ENCODE measurements at regions not wholly inside any gene's neighbourhood (a gene's known extent, or its start where the extent isn't known, plus 50 kb on each side); places are given as distances from the start of the nearest gene placed in this dataset.

DNA sequence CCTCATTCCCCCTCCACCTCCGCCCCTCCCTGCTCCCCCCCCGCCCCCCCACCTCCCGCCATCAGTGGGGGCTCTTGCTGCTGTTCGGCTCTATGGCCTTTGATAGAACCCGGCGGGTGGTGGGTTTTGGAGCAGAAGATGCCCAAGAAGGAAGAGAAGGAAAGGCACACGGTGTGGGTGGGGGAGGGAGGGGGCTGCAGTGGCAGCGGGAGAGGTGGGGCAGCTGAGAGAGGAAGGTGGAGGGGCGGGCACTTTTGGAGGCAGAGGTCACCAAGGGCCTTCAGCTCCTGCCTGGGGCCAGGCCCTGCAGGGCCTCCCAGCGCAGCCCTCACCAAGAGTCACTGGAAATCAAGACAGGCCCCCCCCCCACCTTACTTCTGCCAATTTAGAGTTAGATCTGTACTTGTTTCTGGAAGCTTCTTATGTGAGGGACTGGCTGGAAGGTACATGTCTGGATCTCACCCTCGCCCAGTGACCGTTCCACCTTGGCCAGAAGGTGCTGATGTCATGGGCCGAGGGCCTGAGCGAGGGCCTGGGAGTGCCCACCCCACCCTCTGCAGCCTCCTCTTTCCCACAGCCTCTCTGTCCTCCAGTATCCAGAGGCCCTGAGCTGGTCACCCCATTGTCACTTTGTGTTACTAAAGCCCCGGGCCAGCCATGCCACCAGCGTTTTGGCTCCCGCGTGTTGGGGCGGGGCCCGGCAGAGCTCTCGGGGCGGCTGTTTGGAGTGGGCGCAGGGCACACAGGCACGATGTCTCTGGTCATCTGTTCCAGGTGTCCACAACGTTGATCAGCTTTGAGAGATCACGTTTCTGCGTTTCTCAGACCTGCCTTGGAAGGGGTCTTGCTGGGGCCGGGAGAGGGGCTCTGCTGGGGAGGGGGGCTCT lies 153.9 kb downstream of the KIF26A start:
- DNase-seq: no peak

DNA sequence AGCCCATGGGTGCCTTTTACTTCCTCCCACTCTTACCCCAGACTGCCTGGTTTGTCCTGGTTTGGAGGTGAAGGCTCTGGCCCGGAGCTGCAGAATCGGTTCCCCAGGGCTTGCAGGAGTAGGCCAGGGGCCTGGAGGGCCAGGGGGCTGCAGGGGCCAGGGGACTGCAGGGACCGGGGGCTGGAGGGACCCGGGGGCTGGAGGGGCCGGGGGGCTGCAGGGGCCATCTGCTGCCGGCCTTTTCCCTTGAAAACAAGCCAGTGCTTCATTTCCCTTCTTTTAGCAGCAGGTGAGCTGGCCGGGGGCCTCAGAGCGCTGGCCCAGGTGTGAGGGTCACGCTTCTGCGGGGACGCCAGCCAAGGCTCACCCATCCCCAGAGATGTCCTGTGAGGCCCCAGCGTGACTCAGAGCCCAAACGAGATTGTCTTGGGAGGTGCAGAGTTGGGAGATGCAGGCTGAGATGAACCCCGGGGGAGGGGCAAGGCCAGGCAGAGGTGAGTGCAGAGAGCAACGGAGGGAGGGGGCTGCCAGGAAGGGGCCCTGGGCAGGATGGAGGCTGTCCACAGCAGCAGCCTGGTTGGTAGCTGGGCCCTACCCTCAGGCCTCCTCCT lies 154.9 kb downstream of the KIF26A start:
- DNase-seq: no peak

DNA sequence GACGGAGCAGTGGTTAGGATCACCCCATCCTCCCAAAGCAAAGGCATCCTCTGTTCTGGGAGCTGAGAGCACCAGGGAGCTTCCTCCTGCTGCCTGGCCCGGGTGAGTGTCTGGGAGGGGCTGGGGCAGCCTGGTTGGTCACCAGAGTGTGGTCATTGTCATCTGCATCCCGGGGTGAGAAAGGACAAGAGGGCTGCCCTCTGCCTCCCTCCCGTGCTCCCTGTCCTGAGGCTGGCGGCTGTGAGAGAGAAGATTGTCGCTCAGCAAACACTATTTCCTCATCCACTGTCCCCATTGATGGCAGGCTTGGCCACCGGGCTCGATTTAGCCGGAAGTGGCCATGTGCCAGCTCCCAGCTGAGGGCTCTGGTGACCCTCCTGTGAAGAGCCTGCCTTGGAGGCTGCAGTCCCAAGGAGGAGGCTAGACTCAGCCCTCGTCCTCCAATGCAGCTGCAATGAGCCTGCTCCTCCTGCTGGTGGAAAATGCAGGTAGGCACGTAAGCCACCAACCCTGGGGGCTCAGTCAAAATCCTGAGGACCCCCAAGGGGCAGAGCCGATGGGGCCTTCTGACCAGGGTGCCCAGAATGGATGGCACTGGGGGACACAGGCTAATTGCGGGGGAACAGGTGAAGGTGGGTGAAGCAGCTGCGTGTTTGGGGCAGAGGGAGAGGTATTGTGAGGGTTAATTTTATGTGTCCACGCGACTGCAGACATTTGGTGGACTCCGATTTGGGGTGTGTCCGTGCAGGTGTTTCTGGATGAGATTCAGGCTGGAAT lies 155.7 kb downstream of the KIF26A start:
- no peak for DNase-seq

DNA sequence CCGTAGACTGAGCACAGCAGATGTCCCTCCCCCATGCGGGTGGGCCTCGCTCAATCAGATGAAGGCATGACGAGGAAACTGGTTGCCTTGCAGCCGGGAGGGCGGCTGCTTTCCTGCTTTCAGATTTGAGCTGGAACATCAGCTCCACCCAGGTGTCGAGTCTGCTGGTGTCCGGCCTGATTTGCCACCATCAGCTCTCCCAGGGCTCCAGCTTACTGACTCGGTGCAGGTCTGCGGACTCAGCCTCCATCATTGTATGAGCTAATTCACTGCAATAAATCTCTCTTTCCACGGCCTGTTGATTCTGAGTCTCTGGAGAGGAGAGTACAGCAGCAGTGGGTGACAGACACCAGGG lies 156.2 kb downstream of the KIF26A start:
- DNase-seq: no peak

DNA sequence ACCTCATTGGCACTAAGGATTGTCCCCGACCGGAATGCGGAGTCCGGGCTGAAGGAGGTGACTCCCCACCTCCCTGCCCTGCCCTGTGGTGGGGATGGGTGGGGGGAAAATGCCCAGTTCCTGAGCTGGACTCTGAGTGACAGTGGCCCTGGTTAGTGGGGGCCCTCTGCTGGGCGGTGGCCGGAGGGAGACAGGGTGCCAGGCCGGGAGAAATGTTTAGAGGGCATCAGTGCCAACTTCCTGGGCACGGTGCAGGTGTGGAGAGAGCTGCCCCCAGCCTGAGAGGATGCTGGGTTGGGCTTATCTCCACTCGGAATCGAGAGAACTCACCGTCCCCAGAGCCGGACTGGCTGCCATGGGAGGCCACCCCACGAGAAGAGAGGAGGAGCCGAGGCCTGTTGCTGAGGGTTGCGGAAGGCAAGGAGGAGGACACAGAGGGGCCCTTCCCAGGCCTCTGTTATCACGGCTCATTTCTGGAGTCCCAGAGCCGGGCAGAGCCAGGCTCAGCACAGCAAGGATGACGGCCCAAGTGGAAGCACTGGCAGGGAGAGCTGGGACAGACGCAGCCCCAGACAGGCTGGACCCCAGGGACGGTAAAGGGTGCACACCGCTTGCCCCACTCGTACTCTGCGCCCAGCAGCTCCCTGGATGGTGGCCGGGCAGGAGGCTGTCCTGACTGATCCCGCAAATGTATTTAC lies 156.7 kb downstream of the KIF26A start:
- no peak for DNase-seq

DNA sequence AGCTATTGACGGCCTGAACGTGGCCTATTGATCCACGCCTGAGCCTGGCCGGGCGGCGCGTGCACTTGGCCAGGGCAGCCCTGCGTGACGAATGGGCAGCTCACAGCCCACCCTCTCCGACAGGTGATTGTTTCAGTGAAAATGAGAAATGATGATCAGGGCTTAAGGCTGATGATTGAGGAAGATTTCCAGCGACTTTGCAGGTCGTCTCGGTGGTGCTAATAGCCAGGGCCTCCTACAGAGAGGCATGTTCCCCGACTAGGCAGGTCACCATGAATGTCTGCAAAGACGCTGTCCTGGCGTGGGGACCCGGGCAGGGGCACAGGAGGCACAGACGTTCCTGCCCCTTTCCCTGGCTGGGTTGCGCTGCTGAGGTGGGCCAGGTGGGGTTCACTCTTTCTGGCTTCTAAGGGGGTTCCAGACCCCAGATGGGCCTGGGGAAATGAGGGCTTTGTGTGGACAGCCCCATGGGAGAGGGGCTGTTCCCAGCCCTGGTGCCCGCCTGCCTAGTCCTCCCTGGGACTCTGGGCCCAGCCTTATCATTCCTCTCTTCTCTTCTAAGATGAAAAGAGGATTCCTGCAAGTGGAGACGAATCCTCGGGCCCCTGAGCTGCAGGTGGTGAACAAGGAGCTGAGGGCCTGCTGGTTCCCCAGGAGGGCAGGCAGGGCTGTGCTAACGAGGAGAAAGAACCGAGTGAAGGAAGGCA lies 157.4 kb downstream of the KIF26A start:
- DNase-seq: no peak

DNA sequence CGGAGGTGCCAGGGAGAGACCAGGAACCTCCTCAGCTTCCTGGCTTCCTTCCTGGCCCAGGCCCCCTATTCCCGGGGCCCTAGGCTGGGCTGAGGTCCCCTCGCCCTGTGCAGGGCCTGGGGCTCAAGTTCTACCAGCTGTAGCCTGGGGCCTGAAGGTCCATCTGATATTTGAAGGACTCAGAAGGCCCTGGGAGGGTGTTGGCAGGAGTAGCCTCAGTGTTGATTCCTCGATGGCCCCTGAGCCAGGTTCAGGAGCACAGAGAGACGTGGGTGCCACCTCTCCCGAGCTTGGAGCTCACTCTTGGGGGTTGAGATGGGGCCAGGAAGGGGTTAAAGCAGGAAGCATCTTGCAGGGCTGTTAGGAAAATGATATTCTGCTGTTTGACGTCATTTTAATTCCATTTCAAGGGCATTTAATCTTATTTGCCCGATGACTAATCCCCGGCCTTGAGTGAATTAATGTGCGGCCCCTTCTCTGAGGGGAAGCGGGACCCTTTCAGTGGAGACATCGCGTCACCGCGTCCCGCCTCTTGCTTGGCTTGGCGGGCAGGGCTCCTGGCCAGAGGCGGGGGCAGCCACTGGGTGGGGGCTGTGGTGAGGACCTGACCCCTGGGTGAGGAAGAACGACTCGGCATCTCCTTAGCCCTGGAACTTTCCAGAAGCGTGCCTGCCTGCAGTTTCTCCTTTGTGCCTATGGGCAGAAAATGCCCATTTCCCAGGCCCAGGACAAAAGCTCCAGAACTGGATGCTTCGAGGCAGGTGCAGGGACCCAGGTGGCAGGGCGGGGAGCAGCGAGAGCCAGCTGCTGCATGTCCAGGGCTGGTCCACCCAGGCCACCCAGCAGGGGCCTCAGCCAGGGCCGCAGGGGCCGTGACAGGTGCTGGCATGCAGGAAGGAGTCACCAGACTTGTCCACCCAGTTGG lies 158.3 kb downstream of the KIF26A start:
- DNase-seq: no peak

DNA sequence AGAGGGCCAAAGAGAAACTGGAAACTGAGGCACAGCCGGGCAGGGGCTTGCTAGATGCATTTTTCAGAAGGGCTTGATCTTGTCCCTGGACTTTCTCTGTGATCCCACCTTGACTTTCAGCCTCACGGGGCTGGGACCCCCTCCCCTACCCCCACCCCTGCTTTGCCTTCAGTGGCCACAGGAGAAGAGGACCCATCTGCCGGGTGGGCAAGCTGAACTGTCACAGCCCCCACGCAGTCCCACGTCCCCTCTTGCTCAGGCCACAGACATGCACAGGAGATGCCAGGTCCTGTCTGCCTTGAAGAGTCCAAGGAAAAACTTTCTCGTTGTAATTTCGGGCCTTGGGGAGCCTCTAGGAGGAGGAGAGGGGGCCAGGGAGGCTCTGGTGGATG lies 158.9 kb downstream of the KIF26A start:
- DNase-seq: no peak

DNA sequence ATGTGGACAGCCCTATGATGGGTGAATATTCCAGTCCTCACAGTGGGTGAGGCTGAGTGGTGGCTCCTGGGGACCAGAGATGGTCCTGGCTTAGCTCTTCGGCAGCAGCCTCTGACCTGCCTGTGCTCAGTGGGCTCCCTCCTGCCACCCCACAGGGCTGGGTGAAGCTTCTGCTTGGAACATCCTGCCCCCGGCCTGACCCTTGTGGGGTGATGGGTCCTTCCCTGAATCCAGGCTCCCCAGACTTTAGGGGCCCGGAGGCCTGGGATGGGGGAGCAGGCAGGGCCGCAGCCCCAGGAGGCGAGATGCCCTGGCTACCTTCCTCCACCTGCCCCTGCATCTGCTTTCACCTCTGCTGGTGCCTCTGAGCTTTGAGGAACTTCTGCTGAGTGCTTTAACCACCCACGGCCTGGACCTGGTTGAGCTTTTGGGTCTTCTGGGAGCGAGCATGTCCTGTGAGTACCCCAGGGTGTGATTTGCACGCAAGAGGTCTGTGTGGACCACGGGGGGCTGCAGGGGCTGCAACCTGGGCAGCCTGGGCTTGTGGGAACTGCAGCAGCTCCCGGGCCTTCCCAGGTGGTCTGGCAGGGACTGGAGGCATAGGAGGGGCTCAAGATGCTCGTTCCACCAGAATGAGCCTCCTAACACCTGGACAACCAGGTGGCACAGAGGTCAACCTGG lies 159.5 kb downstream of the KIF26A start:
- DNase-seq: no peak

DNA sequence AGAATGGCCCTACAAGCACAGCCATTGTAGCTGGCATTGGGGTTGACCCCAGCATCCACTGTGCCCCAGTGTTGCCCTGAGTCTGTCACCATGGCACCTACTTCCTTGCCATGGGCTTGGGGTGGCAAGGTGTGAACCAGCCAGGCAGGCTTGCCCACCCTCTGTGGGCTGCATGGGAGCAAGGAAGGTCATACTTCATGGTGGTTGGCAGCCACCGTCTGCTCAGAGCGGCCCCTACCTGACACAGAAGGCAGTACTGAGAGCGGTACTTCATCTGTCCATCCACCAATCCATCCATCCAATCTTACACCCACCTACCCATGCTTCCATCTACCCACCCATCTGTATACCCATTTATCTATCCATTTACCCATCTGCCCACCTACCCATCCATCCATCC lies 160.1 kb downstream of the KIF26A start:
- DNase-seq: no peak

DNA sequence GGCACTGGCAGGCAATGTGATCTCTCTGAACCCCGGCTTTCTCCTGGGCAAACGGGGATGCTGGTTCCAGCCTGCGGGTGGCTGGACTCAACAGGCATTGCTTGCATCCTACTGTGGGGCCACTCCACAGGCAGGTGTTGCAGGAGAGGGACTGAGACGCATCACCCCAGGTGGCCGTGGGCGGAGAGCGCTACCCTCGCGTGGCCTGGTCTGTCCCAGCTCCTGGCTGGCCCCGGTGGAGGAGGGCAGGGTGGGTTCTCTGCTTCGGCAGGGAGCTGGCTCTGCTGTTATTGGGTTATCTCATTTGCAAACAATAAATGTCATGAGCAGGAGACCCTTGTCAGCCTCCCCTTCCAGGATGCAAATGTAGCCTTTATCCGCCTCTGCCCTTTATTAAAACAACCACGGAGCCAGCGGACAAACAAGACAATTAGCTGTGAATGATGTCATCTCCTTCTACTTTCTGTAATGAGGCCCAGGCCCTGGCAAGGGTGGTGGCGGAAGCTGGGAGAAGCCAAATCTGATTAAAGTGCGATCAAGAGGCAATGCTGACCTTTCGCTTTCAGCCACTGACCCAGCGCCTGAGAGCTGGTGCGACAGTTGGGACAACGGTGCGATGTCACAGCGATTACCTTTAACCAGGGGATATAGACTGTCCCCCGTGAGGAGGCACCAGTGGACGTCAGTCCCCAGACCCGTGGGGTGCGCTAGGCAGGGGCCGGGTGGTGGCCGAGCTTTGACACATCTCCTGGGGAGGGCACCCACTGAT lies 161.8 kb downstream of the KIF26A start:
- DNase-seq: no peak

DNA sequence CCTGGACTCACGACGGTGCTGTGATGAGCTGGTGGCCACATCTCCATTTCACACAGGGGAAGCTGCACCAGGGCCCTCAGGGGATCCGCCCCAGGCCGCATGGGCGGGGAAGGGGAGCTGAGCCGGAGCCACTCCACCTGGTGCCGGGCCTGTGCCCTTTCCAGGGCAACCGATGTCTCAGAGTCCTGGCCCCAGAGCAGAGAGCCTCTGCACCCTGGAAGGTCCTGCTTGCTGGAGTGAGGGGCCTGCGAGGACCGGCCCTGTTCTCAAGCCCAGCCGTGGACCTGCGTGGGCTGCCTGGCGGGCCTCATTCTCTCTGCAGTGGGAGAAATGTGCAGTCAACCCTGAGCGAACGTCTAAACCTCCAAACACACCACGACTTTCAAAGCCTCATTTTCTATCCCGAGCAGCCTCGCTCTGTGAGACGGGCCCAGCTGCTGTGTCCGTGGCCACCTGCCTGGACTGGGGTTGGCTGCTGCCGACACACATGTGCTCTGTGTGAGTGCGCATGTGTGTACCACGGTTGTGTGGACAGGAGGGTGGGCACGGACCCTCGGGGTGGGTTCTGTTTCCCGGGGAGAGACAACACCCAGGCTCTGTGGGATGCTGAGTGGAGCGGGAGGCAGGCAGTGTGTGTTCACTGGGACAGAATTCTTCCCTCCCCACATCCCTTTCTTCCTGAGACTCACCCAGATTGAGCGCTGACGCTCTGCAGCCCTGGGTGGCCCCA lies 163.5 kb downstream of the KIF26A start:
- no peak for DNase-seq

DNA sequence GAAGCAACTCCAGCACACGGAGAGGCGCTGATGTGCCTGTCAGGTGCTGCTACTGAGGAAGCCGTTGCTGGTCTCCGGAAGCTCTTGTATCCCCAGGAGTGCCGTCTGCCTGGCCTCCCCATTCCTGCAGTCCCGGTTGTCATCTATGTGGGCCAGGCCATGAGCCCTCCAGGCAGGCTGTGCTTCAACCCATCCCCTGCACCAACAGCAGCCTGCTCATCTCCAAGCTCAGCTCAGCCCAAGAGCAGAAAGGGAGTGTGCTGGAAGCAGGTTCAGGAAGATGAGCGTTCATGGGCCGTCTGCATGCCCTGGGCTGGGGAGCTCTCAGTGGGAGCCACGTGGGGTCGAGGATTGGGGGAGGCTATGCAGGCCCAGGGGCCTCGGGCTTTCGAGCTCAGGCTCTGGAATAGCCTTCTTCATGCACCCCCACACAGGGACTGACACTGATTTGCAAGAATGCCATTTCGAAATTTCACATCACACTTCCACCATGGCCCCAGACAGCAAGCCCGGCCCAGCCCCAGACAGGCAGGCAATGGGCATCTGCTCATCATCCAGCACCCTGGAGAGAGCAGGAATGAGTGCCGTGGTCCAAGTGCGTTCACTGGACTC lies 164.5 kb downstream of the KIF26A start:
- DNase-seq: no peak

DNA sequence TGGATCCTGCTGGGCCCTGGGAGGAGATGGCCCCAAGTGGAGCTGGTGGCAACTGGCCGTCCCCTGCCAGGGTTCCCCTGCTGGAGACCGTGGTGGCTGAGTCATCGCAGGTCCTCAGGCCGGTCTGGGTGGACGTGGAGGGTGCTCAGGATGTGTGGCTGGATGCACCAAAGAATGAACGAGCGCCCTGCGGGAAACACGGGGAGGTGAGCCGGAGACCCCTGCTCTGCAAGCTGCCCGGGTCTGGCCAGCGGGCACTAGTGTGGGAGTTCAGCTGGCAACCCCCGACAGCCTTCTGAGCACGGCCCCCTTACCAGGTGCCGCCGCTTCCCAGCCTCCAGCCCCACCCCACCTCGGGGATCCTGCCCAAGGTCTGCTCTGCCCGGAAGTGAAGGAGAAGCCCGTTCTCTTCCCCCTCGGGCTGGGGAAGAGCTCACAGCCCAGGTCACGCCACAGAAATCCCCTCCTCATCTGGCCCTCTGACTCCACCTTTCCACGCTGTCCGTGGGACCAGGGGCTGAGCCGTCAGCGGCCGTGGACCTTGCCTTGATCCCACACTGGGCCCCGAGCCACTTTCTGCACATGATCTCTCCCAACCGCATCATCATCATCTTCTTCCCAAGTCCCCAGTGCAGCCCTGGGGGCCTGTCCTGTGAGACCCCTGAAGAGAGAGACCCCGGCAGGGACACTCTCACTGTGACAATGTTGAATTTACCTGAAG lies 165.5 kb downstream of the KIF26A start:
- no peak for DNase-seq

DNA sequence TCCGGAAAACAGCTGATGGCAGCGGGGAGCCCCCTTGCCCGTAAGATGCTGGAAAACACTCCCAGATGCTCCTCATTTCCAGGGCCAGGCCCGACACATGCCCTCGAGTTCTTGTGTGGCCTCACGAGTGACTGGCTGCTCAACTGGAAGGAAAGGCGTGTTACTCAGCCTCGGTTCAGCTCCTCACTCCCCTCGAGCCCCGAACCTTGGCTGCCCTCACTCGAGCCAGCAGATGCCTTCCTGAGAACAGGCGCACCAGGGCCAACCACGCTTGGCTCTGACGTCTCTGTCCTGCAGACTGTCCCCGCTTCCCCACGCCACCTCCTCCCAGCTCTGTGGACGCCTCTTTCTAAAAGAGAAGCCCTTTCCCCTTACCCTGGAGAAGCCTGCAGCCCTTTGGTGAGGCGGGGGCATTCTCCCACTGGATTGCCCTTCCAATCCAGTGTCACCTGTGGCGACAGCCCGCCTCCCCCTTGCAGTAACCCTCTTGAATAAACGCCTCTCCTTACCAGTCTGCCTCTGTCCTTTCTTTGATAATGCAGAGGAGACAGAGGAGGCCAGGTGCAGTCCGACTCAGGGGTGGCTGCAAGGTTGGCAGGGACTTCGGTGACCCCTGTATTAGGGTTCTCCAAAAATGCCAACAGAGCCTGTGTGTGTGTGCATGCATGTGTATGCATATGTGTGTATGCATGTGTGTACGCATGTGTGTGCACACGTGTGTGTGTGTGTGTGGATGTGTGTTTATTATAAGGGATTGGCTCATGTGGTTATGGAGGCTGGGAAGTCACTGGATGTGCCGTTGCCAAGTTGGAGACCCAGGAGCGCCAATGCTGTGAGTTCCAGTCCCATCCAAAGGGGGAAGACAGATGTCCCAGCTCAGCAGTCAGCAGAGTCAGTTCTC lies 166.3 kb downstream of the KIF26A start:
- no peak for DNase-seq

DNA sequence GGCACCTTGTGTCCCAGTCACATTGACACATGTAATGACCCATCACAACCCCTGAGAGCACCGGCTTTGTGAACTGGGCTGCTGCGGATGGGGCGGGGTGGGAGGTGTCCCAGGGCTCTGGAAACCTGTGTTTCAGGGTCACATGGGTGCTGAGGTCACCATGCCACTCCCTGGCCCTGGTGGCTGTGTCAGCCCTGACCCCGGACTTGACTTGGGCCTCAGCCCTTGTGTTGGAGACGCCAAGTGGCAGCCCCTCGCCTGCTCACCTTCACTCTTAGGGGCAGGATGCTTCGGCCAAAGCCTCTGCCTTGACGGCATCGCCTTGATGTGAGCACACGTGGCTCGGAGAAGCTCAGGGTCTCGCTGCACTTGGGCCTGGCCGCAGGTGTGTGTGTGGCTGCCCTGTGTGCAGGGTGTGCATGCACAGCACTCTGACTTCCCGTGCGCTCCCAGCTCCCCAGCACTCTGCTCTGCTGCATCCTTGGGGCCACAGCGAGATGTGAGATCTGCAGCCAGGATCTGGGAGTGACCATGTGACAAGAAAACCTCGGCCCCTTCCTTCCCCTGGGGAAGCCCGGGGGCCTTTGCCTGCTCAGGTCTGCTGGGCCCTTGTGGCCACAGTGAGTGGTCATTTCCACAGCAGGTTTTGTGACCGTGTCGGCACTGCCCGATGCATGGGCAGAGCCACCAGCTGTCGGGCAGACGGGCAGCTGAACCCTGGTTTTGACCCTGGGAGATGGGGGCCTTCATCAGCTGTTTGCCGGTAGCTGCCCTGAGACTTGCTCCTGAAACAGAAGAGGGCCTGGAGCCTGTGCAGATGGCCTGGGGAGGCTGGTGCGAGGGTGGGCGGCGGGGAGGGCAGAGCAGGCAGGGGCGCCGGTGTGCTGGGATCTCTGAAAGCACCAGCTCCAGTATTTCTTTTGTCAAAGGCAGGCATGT lies 167.4 kb downstream of the KIF26A start:
- no peak for DNase-seq

All from AML-193 (cell line).